Posterior vena cava (tissue), 2 donors: ENCODE measurements at regions not wholly inside any gene's neighbourhood (a gene's known extent, or its start where the extent isn't known, plus 50 kb on each side); places are given as distances from the start of the nearest gene placed in this dataset.
"Not testable (repeated sequence)": the region's sequence is repeated elsewhere in the genome, so short reads cannot be mapped to it uniquely, and the experiment has no call there.

ENCODE experiments used
- DNase-seq: peaks from one replicate; pipeline ENCODE4 v3.0.0-alpha.2; 2020; ENCODE audit warnings: low spot score
- intact Hi-C, 2 donors: fragments of 100-400 bp; cut with DNase I; formaldehyde crosslinking; loops; one replicate each; pipeline versions ENCODE4 v1.14.1 to v1.14.2; 2022 to 2023
- donor health status: DM: yes; HTN: yes; CAD: no.
- donor health status: DM: yes; HTN: yes; CAD: no.

DNA sequence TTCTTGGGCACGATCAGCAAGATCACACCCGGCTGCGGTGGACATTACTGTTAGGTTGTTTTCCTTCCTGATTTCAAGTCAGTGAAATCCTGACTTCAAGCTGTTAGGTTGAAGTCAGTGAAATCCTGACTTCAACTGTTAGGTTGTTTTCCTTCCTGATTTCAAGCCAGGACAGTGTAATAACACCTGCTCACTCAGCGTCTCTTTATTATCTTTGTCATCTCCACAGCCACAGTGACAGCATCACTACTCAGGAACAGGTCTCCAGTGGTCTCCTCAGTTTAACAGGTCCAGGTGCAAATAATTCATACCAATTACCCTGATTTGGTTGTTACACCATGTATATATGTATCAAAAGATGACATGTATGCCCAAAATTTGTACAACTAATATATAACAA lies 208.1 kb upstream of the REG3G start:
- intact Hi-C loops: no loop called here
- no peak for DNase-seq

DNA sequence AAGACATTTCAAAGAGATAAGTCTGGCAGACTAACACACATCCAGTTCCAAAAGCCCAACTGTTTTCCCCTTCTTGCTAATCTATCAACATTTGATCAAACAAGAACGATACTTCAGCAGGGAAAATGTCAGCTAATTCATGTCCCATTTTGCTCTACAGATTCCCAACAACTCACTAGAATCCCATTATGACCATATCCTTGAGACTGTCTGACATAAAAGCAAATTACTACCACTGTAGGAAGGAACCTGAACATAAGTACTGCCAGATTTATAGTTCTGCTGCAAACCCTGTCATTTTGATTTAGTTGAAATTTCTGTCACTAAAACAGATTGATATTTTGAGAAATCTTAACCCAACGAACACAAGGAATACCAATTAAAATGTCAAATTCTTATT lies 193.0 kb upstream of the REG3G start:
- DNase-seq: no peak
- intact Hi-C loops: no loop called here

DNA sequence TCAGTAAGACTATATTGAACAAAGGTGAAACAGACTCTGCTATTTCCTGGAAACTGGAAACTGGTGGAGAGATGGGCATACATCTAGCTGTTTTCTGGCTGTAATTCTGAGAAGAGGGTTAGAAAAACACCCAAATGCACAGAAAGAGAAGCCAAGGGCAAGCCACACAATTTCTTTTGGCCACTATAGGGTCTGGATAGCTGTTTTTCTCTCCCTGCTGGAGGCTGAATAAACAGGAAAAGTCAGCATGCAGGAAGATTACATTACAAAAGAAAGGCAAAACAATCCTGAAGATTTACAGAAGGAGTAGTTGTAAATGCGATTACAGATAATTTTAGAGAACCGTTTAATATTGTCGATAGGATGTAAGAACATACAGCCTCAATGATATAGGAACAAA lies 186.2 kb upstream of the REG3G start:
- intact Hi-C loops: no loop called here
- DNase-seq: no peak

DNA sequence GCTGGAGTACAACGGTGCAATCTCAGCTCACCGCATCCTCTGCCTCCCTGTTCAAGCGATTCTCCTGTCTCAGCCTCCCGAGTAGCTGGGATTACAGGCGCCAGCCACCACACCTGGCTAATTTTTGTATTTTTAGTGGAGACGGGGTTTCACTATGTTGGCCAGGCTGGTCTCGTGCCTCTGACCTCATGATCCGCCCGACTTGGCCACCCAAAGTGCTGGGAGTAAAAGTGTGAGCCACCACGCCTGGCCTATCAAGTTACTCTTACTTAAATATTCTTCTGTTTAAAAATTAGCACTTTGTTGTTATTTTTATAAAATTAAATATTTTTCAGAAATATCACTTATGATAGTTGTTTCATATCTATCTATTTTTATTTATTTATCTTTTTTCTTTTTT lies 185.2 kb upstream of the REG3G start:
- intact Hi-C loops, DNase-seq: not testable (repeated sequence)

DNA sequence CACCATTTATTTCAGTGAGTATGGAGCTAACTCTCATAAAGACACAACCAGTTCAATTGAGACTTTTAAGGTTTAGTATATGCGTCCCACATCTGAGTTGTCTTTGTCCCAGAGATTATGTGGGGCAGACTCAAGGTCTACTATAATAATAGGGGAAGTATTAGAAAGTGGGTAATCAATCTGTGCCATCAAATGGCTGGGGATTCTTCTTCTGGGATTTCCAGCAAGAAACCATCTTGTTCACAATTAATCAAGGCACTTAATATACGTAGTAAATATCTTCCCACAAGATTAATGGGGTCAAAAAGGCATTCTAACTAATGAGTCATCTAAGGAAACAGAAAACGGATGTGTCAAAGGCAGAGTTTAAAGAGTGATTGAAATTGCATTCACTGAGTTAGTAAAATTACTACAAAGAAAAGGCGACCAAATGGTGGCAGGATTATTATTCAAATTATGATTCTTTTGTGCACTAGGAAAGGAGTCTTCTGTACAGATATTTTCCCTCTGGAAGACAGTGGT lies 179.8 kb upstream of the REG3G start:
- no peak for DNase-seq
- intact Hi-C loops: no loop called here

DNA sequence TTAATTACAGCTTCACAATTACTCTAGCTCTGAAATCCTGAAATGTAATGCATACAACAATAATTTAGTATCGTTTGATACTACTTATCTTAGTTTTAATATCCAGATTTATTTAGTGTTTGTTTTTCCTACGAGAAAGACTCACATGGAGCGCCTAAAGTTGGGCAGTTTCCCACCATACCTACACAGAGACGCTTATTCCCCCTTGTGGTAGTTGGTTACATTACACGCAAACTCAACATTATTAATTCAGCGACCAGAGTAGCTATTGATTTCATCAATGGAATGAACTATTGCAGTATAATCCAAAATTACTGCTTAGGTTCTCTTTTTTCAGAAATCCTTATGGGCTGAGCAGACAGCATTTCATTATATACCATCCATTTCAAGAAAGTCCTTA lies 164.0 kb upstream of the REG3G start:
- no peak for DNase-seq
- intact Hi-C loops: no loop called here

DNA sequence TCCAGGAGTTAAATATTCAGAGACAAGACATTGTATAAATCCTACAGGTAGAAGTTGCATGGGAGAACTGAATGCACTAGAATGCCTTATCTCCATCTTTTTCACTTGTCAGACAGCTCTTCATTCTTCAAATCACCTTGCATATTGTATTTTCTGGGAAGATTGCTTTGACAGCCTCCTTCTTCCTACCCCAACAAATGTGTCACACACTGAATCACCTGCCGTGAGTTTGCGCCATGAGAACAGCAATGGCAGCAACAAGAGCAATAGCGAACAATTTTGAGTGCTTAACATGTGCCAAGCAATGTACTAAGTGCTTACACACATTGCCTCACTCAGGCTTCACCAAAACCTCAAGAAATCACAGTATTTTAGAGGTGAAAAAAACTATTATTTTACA lies 161.3 kb upstream of the REG3G start:
- no peak for DNase-seq
- intact Hi-C loops: no loop called here

DNA sequence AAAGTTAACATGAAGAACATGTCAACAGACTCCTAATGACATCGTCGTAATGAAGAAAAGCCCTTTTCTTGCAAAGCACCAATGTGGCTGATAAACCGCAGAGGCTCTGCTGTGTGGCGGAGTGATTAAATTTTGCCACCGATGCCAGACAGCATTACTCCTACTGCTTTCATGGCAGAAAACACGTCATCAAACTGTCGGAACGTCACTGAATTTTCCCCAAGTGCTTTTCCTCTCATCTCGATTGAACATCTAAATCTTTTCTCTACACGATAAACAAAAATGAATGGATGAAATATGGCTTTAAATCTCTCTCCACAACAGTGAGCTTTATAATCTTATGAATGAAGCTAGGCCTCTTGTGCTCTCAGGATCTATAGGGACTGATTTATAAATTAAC lies 159.8 kb upstream of the REG3G start:
- DNase-seq: no peak
- intact Hi-C loops: no loop called here

DNA sequence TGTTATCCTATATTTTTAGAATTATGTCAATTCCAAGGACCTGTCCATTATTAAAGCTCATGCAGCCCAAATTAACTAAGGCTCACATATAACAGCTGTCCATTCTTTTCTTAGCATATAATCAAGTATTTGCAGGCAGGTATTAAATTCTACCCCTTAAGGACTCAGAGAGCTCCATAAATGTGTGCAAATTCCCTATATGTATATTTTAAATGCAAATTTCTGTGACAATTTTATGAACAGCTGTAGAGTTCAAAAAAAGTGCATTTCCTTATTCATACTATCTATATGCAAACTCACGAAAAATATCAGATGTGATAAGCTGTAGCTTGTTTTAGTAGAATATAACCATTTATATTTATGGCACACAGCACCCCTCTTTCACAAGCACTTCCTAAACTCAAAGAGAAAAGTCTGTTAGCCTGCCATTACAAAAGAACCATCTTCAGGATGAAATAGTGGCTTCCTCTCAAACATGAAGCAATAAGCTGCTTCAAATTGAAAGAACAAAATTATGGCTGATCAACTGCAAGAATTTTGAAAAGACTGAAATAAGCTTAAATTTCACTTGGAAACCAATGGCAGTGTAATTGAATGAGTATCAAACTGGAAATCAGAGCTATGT lies 155.0 kb upstream of the REG3G start:
- intact Hi-C loops: no loop called here
- DNase-seq: no peak

DNA sequence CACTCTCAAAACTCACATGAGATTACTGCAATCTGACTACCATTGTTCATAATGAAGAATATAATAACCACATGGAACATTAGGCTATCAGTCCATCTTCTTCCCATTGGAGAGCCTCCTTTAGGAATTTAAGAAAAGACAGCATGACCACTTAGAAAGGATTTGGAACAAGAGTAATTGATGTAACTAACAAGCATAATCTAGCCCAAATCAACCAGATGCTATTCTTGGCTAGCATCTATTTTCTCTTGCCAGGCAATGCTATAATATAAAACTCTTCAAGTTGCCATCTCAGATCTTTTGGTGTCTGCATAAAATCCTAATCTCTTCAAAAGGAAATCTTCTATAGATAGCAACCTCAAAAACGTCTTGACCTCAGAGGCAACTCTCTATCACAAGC lies 152.0 kb upstream of the REG3G start:
- intact Hi-C loops: no loop called here
- DNase-seq: no peak

DNA sequence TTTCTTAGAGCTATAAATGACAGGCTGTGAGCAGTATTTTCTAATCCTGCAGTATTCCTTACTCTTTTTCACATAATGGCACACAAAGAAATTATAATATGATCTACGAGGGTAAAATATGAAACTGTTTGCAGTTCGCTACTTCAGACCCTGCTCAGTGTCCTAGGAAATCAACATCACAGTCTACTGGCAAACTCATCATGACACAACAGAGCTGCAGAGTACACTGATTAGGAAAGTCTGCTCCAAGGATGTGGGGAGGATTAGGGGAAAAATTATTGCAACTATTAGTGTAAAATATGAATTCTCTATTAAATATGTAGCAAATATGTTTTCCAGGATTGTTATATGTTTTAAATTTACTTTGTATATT lies 149.2 kb upstream of the REG3G start:
- intact Hi-C loops: no loop called here
- DNase-seq: no peak

DNA sequence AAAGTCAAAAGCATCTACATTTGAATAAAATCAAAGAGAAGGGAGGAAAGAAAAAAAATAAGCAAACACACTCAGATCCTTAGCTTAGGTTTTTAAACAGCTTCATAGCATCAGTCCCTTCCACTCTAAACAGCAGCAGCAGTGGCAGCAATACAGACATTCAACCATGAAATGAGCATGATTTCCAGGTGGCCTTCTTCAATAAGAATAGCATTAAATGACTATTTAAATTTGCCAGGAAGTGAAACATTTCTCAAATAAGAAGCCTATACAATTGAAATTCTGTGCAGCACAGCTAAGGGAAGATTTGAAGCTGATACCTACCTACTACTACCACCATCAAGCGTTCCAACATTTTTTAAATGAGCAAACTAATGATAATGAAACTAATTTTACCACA lies 138.1 kb upstream of the REG3G start:
- no peak for DNase-seq
- intact Hi-C loops: no loop called here

DNA sequence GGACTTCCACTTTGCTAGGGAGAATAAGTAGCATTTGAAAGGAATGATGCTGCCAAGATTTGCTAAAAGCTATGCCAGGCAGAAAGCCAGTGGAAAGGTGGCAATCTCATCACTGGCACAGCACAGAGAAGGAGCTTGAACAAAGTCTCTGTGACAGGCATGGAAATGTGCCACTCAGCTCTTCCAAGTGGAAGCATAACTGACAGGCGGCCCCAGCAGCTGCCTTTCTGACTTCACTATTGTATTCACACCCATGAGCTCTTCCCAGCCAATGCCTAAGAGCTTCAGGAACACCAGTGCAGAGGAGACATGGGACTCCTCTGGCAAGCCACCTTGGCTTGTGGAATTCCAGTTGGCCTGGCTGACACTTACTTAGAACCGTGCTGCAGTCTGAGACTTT lies 134.6 kb upstream of the REG3G start:
- DNase-seq: no peak
- intact Hi-C loops: loop anchor here in 1 of 2 donors (10.0 kb wide), 1 partner anchor 1734 kb away; no protein-coding TSS in a partner anchor

DNA sequence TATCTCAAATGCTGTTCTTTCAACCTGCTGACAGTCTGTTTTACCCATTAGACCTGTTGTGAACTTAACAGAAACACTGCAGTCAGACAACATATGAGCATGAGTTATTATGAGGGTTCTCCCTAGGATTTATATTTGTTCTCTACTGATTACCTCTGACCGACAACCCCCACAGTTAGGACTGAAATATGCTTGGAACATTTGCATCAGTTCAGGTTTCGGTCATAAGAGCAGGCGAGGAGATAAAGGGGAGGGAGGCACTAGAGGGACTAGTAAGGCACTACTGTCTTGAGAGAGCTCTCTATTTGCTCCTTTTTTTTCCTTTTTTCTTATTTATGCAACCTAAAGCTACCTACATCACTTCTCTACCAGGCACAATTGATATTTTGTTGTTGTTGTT lies 133.2 kb upstream of the REG3G start:
- intact Hi-C loops: loop anchor here in 1 of 2 donors (10.0 kb wide), 1 partner anchor 1733 kb away; no protein-coding TSS in a partner anchor
- no peak for DNase-seq

DNA sequence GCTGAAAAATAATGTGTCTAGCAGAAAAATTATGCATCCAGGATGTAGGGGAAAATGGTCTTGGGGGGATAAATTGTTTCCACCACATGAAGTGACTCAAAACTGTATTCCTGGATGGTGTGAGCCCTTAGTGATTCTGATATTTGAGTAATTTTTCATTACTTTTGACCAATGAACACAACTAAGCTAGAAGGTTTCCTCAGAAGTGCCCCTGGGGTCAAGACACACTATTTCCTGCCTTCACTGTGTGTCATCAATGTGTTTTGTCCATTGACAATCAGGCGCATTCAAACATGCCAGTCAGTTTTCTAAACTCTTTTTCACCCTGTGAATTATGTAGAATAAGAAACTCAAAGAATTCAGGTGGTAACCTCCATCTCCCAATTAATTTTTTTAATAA lies 130.5 kb upstream of the REG3G start:
- no peak for DNase-seq
- intact Hi-C loops: loop anchor here in 1 of 2 donors (10.0 kb wide), 1 partner anchor 1730 kb away; no protein-coding TSS in a partner anchor

DNA sequence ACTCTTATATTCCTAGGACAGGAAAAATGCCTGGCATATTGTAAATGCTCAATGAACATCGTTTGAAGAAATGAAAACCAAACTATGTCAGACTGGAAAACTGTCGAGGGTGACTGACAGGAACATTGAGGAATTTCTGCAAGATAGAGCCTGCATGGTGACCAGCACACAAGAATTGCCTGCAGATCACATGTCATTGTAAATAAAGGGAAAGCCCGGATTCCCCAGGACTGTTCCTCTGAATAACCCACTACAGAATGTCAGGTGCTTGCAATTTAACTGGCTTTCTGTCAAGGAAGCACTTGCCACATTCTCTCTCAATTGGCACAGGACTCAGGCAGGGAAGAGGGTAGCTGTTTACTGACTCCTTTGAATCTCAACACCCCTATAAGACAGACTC lies 129.0 kb upstream of the REG3G start:
- intact Hi-C loops: loop anchor here in 1 of 2 donors (10.0 kb wide), 1 partner anchor 1728 kb away; no protein-coding TSS in a partner anchor
- DNase-seq: no peak

DNA sequence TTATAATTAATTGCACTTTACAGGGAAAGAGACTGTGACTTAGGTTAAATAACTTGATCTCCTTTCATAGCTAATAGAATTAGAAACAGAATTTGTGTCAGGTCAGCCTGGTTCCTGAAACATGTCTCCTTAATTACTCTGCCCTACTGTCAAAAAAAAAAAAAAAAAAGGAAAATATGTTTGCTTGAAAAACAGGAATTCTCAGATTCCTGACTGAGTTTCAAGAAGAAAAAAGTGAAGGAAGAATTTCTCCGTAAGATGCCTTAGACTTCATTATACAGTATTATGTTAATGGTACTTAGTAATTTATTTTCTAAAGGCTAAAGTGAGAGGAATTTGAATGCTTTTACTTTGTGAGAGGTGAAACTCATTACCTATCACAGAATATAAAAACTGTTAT lies 118.4 kb upstream of the REG3G start:
- intact Hi-C loops: no loop called here
- DNase-seq: no peak

DNA sequence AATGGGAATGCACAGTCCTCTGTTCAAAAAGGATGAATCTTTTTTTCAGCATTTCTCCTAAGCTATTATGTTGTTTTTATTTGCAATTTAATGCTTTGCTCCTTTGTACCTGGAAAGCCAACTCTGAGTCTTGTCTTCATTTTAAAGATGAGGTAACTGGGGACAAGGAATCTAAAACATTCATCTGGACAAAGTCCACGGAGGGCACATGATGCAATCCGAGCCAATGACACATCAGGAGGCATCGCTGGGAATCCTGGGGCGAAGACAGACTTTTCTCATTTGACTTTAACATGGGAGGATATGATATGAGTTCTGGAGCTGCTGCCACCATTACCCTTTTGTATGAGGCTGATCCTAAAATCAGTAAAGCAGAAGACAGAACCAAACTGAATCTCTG lies 116.5 kb upstream of the REG3G start:
- intact Hi-C loops: no loop called here
- DNase-seq: no peak

DNA sequence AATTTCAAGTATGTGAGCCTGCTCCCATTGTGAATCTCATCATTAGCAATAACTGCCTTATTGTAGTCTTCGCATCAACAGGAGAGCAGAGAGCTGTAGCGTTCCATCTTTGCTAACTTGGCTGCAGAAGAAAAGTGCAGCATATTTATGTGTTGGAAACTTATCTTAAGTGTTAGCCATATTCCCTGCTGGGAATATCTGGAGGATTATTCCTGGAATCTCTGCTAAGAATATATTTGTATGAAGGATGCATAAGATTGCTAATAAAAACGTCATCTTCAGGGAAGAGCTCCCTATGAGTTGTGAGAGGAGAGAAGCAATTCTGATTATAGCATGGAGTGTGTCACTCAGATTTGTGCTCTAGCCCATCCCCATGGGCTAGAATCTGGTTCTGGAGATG lies 115.1 kb upstream of the REG3G start:
- intact Hi-C loops: no loop called here
- no peak for DNase-seq

DNA sequence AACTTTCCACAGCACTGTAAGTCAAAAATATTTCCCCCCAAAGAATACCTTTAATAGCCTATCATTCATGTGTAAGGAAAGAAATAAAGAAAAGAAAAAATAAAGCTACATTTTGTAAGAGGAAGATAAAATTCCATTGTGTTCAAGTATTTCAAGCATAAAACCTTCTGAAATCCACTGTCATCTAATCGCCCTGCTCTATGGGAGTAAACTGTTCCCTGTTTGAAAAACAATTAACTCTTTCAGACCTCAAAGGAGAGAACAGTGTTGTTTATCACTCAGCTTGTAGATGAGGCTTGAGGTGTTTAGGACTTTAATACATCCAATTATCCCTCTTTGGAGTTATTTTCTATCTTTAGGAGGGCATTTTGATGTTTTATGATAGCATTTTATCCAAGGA lies 112.2 kb upstream of the REG3G start:
- no peak for DNase-seq
- intact Hi-C loops: no loop called here

DNA sequence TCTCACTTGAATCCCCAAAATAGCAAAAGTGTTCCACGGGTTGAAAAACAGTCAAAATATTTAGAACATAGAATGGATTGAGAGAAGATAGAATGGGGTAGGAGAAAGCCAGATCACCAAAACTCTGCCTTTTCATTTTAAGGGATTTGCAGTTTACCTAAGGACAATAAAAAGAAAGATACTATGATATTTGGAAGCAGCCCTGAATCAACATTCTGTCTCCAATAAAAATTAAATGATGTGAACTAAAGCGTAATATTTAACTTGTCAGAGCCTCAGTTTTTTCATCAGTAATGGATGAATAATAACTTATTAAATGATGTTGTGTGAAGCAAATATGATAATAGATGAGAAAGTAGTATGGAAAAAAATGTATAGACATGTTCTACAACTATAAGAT lies 100.2 kb upstream of the REG3G start:
- intact Hi-C loops: no loop called here
- no peak for DNase-seq

DNA sequence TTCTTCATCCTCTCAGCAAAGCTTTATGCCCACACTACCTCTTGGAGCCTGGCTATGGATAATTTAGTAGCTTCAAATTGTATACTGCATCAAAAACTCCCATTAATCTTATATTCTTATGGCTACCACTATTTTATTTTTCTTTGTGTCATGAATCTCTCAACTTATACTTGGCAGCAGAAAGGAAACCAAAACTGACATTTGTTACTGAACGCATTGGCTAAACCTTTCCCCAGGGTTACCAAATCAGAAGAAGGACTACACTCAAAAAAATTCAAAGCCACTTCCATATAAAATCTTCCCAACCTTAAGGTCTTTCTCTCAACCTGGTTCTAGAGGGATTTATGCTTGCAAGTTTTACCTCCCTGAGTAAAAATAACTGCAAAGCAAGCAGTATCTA lies 97.0 kb upstream of the REG3G start:
- no peak for DNase-seq
- intact Hi-C loops: no loop called here
